GM19351 (cell line): ENCODE measurements at regions not wholly inside any gene's neighbourhood (a gene's known extent, or its start where the extent isn't known, plus 50 kb on each side); places are given as distances from the start of the nearest gene placed in this dataset.
"Not testable (repeated sequence)": the region's sequence is repeated elsewhere in the genome, so short reads cannot be mapped to it uniquely, and the experiment has no call there.

ENCODE experiments used
- ATAC-seq: cut with Tn5 transposase; IDR thresholded peaks from one replicate; pipeline ENCODE4 v1.9.1; 2021; ENCODE audit warnings: mild to moderate bottlenecking, moderate library complexity; ENCODE audit not compliant: unreplicated experiment

GRCh38 chr5:173667702-173668101 is 51.3 kb upstream of the BOD1 start:
- no peak for ATAC-seq

- ATAC-seq = no peak
These were observed 51.9 kb upstream of the BOD1 start for GRCh38 chr5:173668245-173668800.

GRCh38 chr5:173668910-173669309 is 52.5 kb upstream of the BOD1 start:
- ATAC-seq = no peak

- no peak for ATAC-seq
These were observed 53.0 kb upstream of the BOD1 start for GRCh38 chr5:173669483-173669882.

- ATAC-seq = no peak
These were observed 53.7 kb upstream of the BOD1 start for GRCh38 chr5:173670130-173670651.

- no peak for ATAC-seq
These were observed 54.3 kb upstream of the BOD1 start for GRCh38 chr5:173670791-173671120.

GRCh38 chr5:173671121-173671949 is 54.9 kb upstream of the BOD1 start:
- ATAC-seq = no peak

- ATAC-seq = no peak
These were observed 55.7 kb upstream of the BOD1 start for GRCh38 chr5:173672166-173672565.

GRCh38 chr5:173672891-173673290 is 56.4 kb upstream of the BOD1 start:
- no peak for ATAC-seq

- no peak for ATAC-seq
These were observed 57.0 kb upstream of the BOD1 start for GRCh38 chr5:173673295-173674101.

- no peak for ATAC-seq
These were observed 59.0 kb upstream of the BOD1 start for GRCh38 chr5:173675287-173675996.

GRCh38 chr5:173676375-173676774 is 59.9 kb upstream of the BOD1 start:
- ATAC-seq = no peak

- ATAC-seq = no peak
These were observed 60.7 kb upstream of the BOD1 start for GRCh38 chr5:173677125-173677672.

GRCh38 chr5:173679909-173680630 is 63.6 kb upstream of the BOD1 start:
- peak; percentile 53 for ATAC-seq

GRCh38 chr5:173680660-173681242 is 64.3 kb upstream of the BOD1 start:
- peak; percentile 83 for ATAC-seq

GRCh38 chr5:173682313-173682712 is 65.9 kb upstream of the BOD1 start:
- ATAC-seq = no peak

- not testable (repeated sequence) for ATAC-seq
These were observed 68.1 kb upstream of the BOD1 start for GRCh38 chr5:173684535-173684934.

GRCh38 chr5:173686950-173687349 is 70.5 kb upstream of the BOD1 start:
- ATAC-seq = peak; percentile 44

- no peak for ATAC-seq
These were observed 72.3 kb upstream of the BOD1 start for GRCh38 chr5:173688703-173689102.
